ENCODE measurements at regions not wholly inside any gene's neighbourhood (a gene's known extent, or its start where the extent isn't known, plus 50 kb on each side); places are given as distances from the start of the nearest gene placed in this dataset.

DNA sequence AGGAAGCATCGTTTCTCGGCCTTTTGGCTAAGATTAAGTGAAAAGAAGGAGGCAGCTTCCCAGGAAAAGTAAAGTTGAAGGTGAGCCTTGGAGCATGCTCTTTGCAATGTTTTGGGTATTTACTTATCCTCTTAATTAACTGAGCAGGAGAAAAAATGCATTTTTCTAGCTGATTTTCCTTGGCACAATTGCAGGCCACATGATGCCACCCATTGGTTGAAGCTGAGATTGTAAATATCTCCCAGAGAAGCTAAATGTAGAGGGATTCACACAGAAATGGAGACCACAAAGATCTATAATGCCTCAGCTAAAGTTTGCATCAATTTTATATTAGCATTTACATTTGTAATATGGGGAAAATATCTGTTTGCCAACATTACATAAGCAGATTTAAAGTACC lies 294.1 kb downstream of the KCNS3 start:
- TF ChIP-seq, protein P1, sequence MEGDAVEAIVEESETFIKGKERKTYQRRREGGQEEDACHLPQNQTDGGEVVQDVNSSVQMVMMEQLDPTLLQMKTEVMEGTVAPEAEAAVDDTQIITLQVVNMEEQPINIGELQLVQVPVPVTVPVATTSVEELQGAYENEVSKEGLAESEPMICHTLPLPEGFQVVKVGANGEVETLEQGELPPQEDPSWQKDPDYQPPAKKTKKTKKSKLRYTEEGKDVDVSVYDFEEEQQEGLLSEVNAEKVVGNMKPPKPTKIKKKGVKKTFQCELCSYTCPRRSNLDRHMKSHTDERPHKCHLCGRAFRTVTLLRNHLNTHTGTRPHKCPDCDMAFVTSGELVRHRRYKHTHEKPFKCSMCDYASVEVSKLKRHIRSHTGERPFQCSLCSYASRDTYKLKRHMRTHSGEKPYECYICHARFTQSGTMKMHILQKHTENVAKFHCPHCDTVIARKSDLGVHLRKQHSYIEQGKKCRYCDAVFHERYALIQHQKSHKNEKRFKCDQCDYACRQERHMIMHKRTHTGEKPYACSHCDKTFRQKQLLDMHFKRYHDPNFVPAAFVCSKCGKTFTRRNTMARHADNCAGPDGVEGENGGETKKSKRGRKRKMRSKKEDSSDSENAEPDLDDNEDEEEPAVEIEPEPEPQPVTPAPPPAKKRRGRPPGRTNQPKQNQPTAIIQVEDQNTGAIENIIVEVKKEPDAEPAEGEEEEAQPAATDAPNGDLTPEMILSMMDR (IDR thresholded peaks at IDR 0.05): no peak
- no peak for TF ChIP-seq POLR2A (IDR thresholded peaks at IDR 0.05)

Measured in esophagus squamous epithelium (tissue), 4 donors.